ENCODE measurements at regions not wholly inside any gene's neighbourhood (a gene's known extent, or its start where the extent isn't known, plus 50 kb on each side); places are given as distances from the start of the nearest gene placed in this dataset.

DNA sequence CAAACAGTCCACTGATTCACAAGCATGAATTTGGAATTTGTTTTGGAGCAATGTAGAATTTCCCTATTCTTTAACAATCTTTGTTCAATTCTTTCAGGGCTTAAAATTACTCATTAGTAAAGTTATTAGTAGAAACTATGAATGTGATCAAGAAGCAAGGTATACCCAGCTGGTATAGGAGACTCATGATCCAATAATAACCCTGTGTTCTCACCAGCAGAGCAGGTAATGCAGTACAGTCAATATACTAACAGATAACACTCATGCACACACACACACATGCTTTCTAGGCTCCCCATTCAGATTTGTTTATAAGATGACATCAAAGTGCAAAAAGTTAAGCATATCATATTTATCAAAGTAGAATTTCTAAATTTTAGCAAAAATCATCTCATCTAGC lies 445.2 kb downstream of the ELAVL2 start:
- Histone ChIP-seq H3K14ac (ENCODE audit: low read length) (no peak overlapping the region), H3K4ac (ENCODE audit: low read length) (no peak overlapping the region), H3K23ac (ENCODE audit: low read depth, low read length, poor library complexity) (no peak overlapping the region), H3K9ac (ENCODE audit: low read depth, low read length, poor library complexity) (no peak overlapping the region), H3K79me1 (ENCODE audit: low read depth, low read length) (no peaks in the 10 kb centered on the region), H2BK15ac (ENCODE audit: low read length) (no peak overlapping the region), H3K27me3 (ENCODE audit: control insufficient read depth in 3 of 3, insufficient read depth in 3 of 3, low read depth in 1 of 3, low read length in 3 of 3) (no peaks in the 10 kb centered on the region), H2BK12ac (ENCODE audit: low read length) (no peak overlapping the region), H2BK120ac (ENCODE audit: low read depth, low read length) (no peak overlapping the region), H3K18ac (ENCODE audit: low read length) (no peak overlapping the region), H3K4me2 (ENCODE audit: insufficient read depth, low read length, poor library complexity, severe bottlenecking) (no peak overlapping the region), H2AFZ (ENCODE audit: low read length) (no peak overlapping the region), H2BK5ac (ENCODE audit: low read length) (no peak overlapping the region), H3K4me1 (ENCODE audit: control insufficient read depth in 2 of 2, insufficient read depth in 1 of 2, low read depth in 1 of 2, low read length in 2 of 2) (no peaks in the 10 kb centered on the region), H3K4me3 (ENCODE audit: low read length in 2 of 2) (no peak overlapping the region), H3K36me3 (replicated peaks in 1 of 2; ENCODE audit: control insufficient read depth in 2 of 2, insufficient read depth in 2 of 2, low read length in 2 of 2) (no peaks in the 10 kb centered on the region), H4K8ac (ENCODE audit: low read depth, low read length) (no peak overlapping the region), H3K27ac (replicated peaks; ENCODE audit: low read length) (no peak overlapping the region), H3K9me3 (replicated peaks in 1 of 2; ENCODE audit: control insufficient read depth in 2 of 2, insufficient read depth in 1 of 2, low read depth in 1 of 2, low read length in 2 of 2) (no peaks in the 10 kb centered on the region), H2AK5ac (ENCODE audit: low read depth, low read length) (no peak overlapping the region), H4K91ac (ENCODE audit: low read depth, low read length, poor library complexity) (no peak overlapping the region)
- no peak for DNase-seq (ENCODE audit: low spot score)

DNA sequence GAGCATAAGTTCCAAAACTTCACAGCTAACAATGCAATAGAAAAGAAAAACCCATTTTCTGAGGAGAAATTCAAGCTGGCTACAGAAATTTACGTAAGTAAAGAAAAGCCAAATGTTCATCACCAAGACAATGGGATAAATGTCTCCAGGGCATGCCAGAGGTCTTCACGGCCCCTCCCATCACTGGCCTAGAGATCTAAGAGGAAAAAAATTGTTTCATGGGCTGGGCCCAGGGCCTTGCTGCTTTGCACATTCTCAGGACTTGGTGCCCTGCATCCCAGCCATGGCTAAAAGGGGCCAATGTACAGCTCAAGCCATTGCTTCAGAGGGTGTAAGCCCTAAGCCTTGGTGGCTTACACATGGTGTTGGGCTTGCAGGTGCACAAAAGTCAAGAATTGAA lies 443.6 kb downstream of the ELAVL2 start:
- no peak overlapping the region for H3K14ac ChIP-seq (ENCODE audit: low read length)
- no peaks in the 10 kb centered on the region for H3K4me1 ChIP-seq (ENCODE audit: control insufficient read depth in 2 of 2, insufficient read depth in 1 of 2, low read depth in 1 of 2, low read length in 2 of 2)
- no peak overlapping the region for H2AFZ ChIP-seq (ENCODE audit: low read length)
- H2AK5ac ChIP-seq (ENCODE audit: low read depth, low read length) = no peak overlapping the region
- no CpG with 5 or more reads among the region's 2 CpGs for WGBS, 2 donors (ENCODE audit: extremely low coverage in 2 of 2, insufficient read length in 2 of 2, insufficient replicate concordance in 1 of 2)
- no peak overlapping the region for H3K4me2 ChIP-seq (ENCODE audit: insufficient read depth, low read length, poor library complexity, severe bottlenecking)
- H3K27ac ChIP-seq (replicated peaks; ENCODE audit: low read length) = no peak overlapping the region
- no peak overlapping the region for H3K4me3 ChIP-seq (ENCODE audit: low read length in 2 of 2)
- no peak overlapping the region for H4K91ac ChIP-seq (ENCODE audit: low read depth, low read length, poor library complexity)
- no peaks in the 10 kb centered on the region for H3K79me1 ChIP-seq (ENCODE audit: low read depth, low read length)
- no peaks in the 10 kb centered on the region for H3K36me3 ChIP-seq (replicated peaks in 1 of 2; ENCODE audit: control insufficient read depth in 2 of 2, insufficient read depth in 2 of 2, low read length in 2 of 2)
- no peak overlapping the region for H2BK120ac ChIP-seq (ENCODE audit: low read depth, low read length)
- H3K23ac ChIP-seq (ENCODE audit: low read depth, low read length, poor library complexity) = no peak overlapping the region
- H4K8ac ChIP-seq (ENCODE audit: low read depth, low read length) = no peak overlapping the region
- no peak for DNase-seq (ENCODE audit: low spot score)
- no peak overlapping the region for H2BK12ac ChIP-seq (ENCODE audit: low read length)
- H2BK15ac ChIP-seq (ENCODE audit: low read length) = no peak overlapping the region
- H3K18ac ChIP-seq (ENCODE audit: low read length) = no peak overlapping the region
- no peaks in the 10 kb centered on the region for H3K27me3 ChIP-seq (ENCODE audit: control insufficient read depth in 3 of 3, insufficient read depth in 3 of 3, low read depth in 1 of 3, low read length in 3 of 3)
- H2BK5ac ChIP-seq (ENCODE audit: low read length) = no peak overlapping the region
- no peaks in the 10 kb centered on the region for H3K9me3 ChIP-seq (replicated peaks in 1 of 2; ENCODE audit: control insufficient read depth in 2 of 2, insufficient read depth in 1 of 2, low read depth in 1 of 2, low read length in 2 of 2)
- no peak overlapping the region for H3K4ac ChIP-seq (ENCODE audit: low read length)
- H3K9ac ChIP-seq (ENCODE audit: low read depth, low read length, poor library complexity) = no peak overlapping the region

DNA sequence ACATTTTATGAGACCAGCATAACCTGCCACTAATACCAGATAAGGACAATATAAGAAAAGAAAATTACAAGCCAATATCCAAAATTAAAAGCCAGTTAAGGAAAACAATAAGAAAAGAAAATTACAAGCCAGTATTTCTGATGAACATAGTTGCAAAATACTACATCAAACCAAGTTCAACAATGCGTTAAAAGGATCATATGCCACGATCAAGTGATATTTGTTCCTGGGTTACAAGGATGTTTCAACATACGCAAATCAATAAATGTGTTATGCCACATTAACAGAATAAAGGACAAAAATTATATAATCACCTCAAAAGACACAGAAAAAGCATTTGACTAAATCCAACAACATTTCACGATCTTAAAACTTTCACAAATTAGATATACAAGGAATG lies 431.9 kb downstream of the ELAVL2 start:
- Histone ChIP-seq H2BK5ac (ENCODE audit: low read length) (no peak overlapping the region), H3K4ac (ENCODE audit: low read length) (no peak overlapping the region), H3K27ac (replicated peaks; ENCODE audit: low read length) (no peak overlapping the region), H3K9ac (ENCODE audit: low read depth, low read length, poor library complexity) (no peak overlapping the region), H3K4me2 (ENCODE audit: insufficient read depth, low read length, poor library complexity, severe bottlenecking) (no peak overlapping the region), H2BK120ac (ENCODE audit: low read depth, low read length) (no peak overlapping the region), H3K79me1 (ENCODE audit: low read depth, low read length) (no peaks in the 10 kb centered on the region), H3K14ac (ENCODE audit: low read length) (no peak overlapping the region), H3K4me3 (ENCODE audit: low read length in 2 of 2) (no peak overlapping the region), H3K23ac (ENCODE audit: low read depth, low read length, poor library complexity) (no peak overlapping the region), H4K91ac (ENCODE audit: low read depth, low read length, poor library complexity) (no peak overlapping the region), H2AFZ (ENCODE audit: low read length) (no peak overlapping the region), H2AK5ac (ENCODE audit: low read depth, low read length) (no peak overlapping the region), H2BK15ac (ENCODE audit: low read length) (no peak overlapping the region), H3K36me3 (replicated peaks in 1 of 2; ENCODE audit: control insufficient read depth in 2 of 2, insufficient read depth in 2 of 2, low read length in 2 of 2) (no peaks in the 10 kb centered on the region), H2BK12ac (ENCODE audit: low read length) (no peak overlapping the region), H3K27me3 (ENCODE audit: control insufficient read depth in 3 of 3, insufficient read depth in 3 of 3, low read depth in 1 of 3, low read length in 3 of 3) (no peaks in the 10 kb centered on the region), H4K8ac (ENCODE audit: low read depth, low read length) (no peak overlapping the region), H3K9me3 (replicated peaks in 1 of 2; ENCODE audit: control insufficient read depth in 2 of 2, insufficient read depth in 1 of 2, low read depth in 1 of 2, low read length in 2 of 2) (no peaks in the 10 kb centered on the region), H3K18ac (ENCODE audit: low read length) (no peak overlapping the region), H3K4me1 (ENCODE audit: control insufficient read depth in 2 of 2, insufficient read depth in 1 of 2, low read depth in 1 of 2, low read length in 2 of 2) (no peaks in the 10 kb centered on the region)
- no peak for DNase-seq (ENCODE audit: low spot score)
- no CpG with 5 or more reads among the region's 4 CpGs for WGBS, 2 donors (ENCODE audit: extremely low coverage in 2 of 2, insufficient read length in 2 of 2, insufficient replicate concordance in 1 of 2)

GRCh38 chr9:23408874-23409273 lies 417.2 kb downstream of the ELAVL2 start:
- no peaks in the 10 kb centered on the region for H3K27me3 ChIP-seq (ENCODE audit: control insufficient read depth in 3 of 3, insufficient read depth in 3 of 3, low read depth in 1 of 3, low read length in 3 of 3)
- no peak overlapping the region for H3K23ac ChIP-seq (ENCODE audit: low read depth, low read length, poor library complexity)
- no peak overlapping the region for H4K91ac ChIP-seq (ENCODE audit: low read depth, low read length, poor library complexity)
- H3K18ac ChIP-seq (ENCODE audit: low read length) = no peak overlapping the region
- H2AK5ac ChIP-seq (ENCODE audit: low read depth, low read length) = no peak overlapping the region
- no peak overlapping the region for H3K27ac ChIP-seq (replicated peaks; ENCODE audit: low read length)
- H3K14ac ChIP-seq (ENCODE audit: low read length) = no peak overlapping the region
- no peak overlapping the region for H2BK15ac ChIP-seq (ENCODE audit: low read length)
- no peak overlapping the region for H3K4me2 ChIP-seq (ENCODE audit: insufficient read depth, low read length, poor library complexity, severe bottlenecking)
- H2BK5ac ChIP-seq (ENCODE audit: low read length) = no peak overlapping the region
- H3K36me3 ChIP-seq (replicated peaks in 1 of 2; ENCODE audit: control insufficient read depth in 2 of 2, insufficient read depth in 2 of 2, low read length in 2 of 2) = no peaks in the 10 kb centered on the region
- H3K9me3 ChIP-seq (replicated peaks in 1 of 2; ENCODE audit: control insufficient read depth in 2 of 2, insufficient read depth in 1 of 2, low read depth in 1 of 2, low read length in 2 of 2) = no peaks in the 10 kb centered on the region
- no peak overlapping the region for H2AFZ ChIP-seq (ENCODE audit: low read length)
- no peak for DNase-seq (ENCODE audit: low spot score)
- no peaks in the 10 kb centered on the region for H3K79me1 ChIP-seq (ENCODE audit: low read depth, low read length)
- no peak overlapping the region for H3K9ac ChIP-seq (ENCODE audit: low read depth, low read length, poor library complexity)
- no peak overlapping the region for H4K8ac ChIP-seq (ENCODE audit: low read depth, low read length)
- H3K4ac ChIP-seq (ENCODE audit: low read length) = no peak overlapping the region
- no peak overlapping the region for H3K4me3 ChIP-seq (ENCODE audit: low read length in 2 of 2)
- no peak overlapping the region for H2BK120ac ChIP-seq (ENCODE audit: low read depth, low read length)
- no peak overlapping the region for H2BK12ac ChIP-seq (ENCODE audit: low read length)
- no peaks in the 10 kb centered on the region for H3K4me1 ChIP-seq (ENCODE audit: control insufficient read depth in 2 of 2, insufficient read depth in 1 of 2, low read depth in 1 of 2, low read length in 2 of 2)
